DMS79 treated with DMSO at 0.1 percent for 48 hours (cell line): ENCODE measurements at regions not wholly inside any gene's neighbourhood (a gene's known extent, or its start where the extent isn't known, plus 50 kb on each side); places are given as distances from the start of the nearest gene placed in this dataset.

Experiments
- DNase-seq: peaks from one replicate; lab custom pipeline; 2025; lab: John Stamatoyannopoulos, UW

DNA sequence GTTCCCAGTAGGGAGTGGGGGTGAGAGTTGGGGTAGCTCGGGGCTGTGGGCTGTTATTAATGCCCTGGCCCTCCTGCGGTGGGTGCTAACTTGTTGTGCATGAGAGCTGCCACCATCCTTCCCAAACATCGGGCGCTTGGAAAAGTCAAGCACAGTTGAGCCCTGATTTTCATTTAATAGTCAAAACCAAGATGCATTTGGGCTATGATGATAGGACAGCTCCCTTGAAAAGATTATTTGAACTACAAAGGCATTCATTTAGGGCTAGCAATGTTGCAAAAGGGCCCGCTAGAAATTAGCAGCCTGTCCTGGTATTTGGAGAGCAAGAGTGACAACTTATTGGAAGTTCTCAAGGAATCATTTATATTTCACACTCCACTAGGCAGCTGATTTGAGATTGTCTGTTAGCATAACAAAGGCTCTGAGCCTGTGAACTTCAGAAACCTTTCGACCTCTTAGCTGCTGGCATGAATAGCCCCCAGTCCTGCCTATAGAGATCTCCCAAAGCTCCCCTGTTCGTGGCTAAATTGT, 128.2 kb upstream of the TMEM161B start:
- no peak for DNase-seq

GRCh38 chr5:88396000-88396535, 127.4 kb upstream of the TMEM161B start:
- DNase-seq = no peak

DNA sequence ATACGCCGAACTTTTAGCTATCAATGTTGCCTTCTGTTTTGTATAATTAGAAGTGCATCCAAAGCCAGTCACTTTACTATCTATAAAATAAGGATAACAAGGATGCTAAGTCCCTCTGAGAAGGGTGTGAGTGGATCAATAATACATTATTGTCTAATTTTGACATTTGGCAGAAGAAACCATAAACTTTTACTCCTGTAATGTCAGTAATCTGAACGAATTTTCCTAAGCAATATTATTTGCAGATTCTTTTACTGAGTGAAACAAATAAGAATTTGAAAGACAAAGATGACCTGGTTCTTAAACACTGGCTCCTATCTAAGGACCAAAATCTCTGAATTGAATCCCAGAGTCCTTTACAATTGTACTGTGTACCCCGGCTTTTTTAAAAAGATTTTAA, 126.6 kb upstream of the TMEM161B start:
- DNase-seq = no peak

DNA sequence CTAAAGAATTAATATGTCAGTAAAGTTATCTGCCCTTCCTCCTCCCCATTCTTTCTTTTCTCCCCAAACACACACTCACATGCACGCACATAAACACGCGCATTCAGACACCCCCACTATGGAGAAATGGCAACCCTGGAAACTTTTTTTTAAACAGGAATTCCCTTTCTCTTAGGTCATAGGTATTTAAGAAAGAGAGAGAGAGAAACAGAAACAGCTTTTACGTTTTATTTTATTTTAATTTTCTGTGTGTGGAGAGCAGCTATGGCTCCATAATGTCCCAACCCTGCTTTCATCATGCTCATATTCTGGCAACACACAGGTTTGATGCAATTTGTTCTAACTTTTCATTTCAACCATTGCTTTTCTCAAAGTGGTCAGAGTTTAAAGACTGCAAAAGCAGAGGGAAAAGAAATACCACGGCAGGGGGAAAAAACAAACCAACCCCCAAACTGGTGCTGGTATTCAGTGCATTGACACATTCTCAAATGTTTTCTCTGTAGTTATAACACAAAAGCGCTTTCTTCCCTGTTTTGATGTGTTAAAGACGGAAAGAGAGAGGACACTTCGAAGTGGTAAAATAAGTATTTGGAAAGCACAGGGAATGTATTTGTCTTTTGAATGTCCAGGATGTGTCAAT, 126.0 kb upstream of the TMEM161B start:
- no peak for DNase-seq

DNA sequence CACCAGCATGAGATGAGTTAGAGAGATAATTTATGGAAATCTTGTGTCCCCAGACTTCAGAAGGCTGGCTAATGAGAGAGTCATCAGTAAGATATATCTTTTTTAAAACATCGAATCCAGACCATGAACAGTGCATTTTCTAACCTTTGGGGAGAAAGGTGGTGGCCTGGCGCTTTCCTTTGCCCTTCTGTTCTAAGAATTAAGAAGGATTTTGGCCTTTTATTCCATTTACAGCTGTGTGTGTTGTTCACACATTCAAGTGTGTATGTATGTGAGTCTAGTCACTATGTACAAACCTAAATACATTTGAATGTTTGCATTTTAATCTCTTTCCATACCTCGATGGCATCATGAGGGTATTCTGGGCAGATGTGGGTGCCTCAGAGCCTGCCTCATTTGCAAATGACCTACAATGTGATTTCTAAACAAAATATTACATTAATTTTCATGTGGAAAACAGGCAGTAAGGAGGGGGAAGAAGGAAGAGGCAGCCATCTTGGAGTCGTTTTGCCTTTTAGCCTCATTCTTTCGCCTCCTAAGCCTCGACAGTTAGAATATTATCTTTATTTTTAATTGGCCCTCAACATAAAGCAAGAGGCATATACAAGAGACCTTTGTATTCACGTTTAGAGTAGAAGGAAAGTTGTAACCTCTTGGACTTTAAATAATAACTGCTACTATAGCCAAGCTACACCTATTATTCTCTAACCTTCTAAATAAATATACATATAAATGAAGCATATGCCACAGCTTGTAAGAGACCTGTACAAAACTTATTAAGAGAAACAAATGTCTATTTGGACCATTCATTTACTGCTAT, 125.3 kb upstream of the TMEM161B start:
- DNase-seq = no peak

DNA sequence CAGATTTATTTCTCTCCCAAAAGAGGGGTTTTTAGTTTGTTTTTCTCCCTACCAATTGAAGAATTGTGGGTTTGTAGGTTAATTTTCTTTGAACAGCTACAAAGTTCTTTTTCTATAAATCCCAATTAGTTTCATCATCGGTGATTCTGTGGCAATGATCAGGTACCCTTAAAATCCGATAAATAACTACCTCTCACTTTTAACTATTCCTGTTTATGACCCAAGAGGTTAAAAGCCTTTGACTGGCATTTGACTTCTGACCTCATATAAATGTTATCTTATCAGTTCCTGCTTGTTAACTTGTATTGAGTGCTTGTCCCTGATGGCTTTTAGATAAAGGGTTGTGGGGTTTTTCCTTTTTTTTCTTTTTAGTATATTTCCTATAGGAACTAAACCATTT, 124.4 kb upstream of the TMEM161B start:
- no peak for DNase-seq

GRCh38 chr5:88391991-88392390, 123.3 kb upstream of the TMEM161B start:
- DNase-seq = no peak

DNA sequence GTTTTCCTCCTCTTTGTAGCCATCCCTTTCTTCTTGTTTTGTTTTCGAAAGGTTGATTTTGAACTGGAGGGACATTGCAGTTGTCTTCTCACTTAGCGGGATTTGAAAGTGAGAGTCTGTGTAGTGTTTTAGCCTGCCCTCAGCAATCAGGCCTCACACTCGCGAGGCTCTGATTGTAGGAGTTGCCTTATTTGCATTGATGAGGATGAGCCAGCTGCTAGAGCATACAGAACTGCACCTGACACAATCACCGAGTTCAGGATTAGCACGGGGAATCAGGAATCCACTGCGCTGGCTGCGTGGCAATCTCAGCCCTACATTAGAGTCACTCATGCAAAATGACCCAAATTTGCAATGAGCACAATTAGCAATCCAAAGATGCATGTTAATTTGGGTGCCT, 122.5 kb upstream of the TMEM161B start:
- DNase-seq = no peak

GRCh38 chr5:88390481-88390880, 121.8 kb upstream of the TMEM161B start:
- DNase-seq = no peak

GRCh38 chr5:88390096-88390441, 121.4 kb upstream of the TMEM161B start:
- DNase-seq = no peak

- DNase-seq = no peak
These were observed 120.9 kb upstream of the TMEM161B start for GRCh38 chr5:88389338-88390095.

GRCh38 chr5:88388476-88389337, 120.1 kb upstream of the TMEM161B start:
- DNase-seq = no peak

DNA sequence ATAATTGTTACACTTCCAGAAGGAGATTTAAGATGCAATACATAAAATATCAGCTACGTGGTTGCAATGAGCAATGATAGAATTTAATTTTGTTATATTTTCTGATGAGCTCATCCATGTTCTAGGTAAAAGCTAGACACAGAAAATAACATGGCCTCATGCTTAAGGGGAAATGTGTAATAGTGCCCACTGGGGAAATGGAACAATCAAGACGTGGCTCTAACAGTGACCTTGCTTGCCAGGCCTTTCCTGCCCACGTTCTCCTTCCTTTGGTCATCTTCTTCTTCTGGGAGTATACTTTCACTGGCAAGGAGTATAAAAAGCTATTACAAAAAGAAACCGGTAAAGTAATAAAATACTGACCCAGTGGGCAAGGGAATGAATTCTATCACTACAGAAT, 116.2 kb upstream of the TMEM161B start:
- no peak for DNase-seq

GRCh38 chr5:88380332-88380731, 111.7 kb upstream of the TMEM161B start:
- no peak for DNase-seq

- no peak for DNase-seq
These were observed 109.3 kb upstream of the TMEM161B start for GRCh38 chr5:88377705-88378656.

DNA sequence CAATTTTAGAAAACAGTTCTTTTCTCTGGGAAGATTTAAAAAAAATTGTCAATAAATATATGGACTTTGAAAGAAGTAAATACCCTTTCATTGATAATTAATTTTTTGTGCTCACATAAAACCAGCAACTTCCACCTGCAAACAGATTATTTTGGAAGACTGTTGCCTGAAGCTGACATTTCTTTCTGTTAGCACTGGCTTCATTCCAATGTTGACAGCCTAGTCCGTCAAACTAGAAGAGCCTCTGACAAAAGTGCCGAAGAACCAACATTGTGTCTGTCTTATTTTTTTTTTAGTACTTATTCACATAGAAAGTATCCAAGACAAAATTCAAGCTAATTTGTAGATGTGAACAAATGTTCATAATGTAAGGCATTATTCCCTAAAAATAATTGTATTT, 108.6 kb upstream of the TMEM161B start:
- DNase-seq = no peak

GRCh38 chr5:88376728-88377127, 108.1 kb upstream of the TMEM161B start:
- DNase-seq = no peak

DNA sequence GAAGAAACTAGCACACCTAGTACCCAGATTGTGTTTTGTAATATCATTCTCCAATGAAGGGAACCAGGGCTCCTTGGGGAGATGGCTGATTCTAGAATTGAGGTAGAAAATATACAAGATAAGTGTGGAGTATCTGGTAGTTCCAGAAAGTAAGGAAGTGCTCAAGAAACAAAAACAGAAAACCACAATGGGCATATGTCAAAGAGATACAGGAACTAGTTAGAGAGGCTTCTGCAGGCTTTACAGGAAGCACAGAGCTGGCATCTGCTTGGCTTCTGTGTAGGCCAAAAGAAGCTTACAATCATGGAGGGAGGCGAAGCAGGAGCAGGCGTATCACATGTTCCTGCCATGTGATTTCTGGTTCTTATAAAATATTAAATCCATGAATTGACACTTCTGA, 105.7 kb upstream of the TMEM161B start:
- DNase-seq = no peak

GRCh38 chr5:88370824-88371223, 102.2 kb upstream of the TMEM161B start:
- DNase-seq = no peak

DNA sequence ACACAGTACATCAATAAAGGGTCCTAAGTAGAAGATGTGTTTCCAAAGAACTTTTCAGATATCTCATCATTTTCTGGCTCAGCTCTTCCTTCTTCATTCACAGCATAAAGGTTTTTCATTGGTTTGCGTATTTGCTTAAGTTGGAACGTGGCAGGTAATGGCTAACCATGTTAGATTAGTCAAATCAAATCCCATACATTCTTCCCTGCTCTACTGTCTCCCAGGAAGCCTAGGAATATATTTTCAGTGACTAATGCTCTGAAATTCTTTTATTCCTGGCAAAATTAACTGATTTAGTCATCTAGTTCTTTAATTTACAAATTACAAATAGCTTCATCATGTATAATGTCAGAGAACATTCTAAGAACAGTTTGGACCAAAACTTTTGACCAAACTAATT, 99.6 kb upstream of the TMEM161B start:
- no peak for DNase-seq
